ENCODE measurements at regions not wholly inside any gene's neighbourhood (a gene's known extent, or its start where the extent isn't known, plus 50 kb on each side); places are given as distances from the start of the nearest gene placed in this dataset.

DNA sequence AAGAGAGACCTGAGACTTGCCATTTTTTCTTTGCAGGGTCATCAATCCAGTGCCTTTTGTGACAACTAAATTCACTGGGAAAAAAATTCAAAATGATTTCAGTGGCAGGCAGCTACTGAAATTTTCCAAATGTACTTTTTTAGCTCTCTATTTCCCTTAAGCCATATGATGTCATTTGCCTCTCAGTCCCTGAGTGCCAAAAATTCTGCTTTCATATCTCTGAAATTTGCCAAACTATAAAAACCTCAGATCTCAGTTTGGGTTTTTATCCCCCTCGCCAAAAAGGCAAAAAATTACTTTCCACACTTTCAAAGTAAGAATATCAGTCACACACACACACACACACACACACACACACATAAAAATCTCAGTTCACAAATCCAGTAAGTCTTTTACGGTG, 651.3 kb upstream of the ARID1B start:
- no peak for DNase-seq (ENCODE audit: low spot score)

DNA sequence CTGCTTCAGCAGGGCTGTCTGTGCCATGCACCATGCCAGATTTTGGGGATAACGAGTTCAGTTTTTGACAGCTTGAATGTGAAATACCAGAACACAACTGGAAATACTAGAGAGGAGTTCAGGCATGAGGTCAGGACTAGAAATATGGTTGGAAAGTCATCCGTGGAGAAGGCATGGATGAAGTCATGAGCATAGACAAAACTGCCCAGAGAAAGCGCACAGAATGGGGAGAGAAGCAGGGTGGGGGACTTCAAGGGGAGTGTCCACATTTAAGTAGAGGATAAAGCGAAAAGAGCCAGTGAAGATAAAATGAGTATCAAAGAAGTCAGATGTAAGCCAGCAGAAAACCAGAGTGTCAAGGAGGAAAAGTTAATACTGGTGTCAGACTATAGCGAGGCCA, 653.4 kb upstream of the ARID1B start:
- no peak for DNase-seq (ENCODE audit: low spot score)

GRCh38 chr6:156121973-156122372, 655.2 kb upstream of the ARID1B start:
- DNase-seq (ENCODE audit: low spot score): no peak

DNA sequence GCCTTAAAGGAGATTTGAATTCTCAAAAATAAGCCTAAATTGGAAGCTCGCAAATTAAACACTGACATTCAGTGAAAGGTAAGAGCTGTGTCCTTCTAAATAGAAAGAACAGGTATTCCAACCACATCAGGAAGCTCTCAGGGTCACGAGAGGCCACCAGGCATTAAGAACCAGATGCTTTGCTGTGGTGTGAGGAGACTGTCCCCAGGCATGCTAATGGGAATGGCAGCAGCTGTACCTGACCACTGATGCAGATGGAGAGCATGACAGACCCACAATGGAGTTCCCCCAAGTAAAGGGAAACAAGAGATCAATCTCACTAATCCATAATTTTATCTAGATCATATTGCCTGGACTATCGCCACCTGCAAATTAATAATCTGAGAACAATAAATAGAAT, 658.9 kb upstream of the NOX3 start:
- DNase-seq (ENCODE audit: low spot score): no peak

- no peak for DNase-seq (ENCODE audit: low spot score)
These were observed 658.0 kb upstream of the NOX3 start for GRCh38 chr6:156113631-156114030.

- no peak for DNase-seq (ENCODE audit: low spot score)
These were observed 656.3 kb upstream of the NOX3 start for GRCh38 chr6:156111913-156112312.

DNA sequence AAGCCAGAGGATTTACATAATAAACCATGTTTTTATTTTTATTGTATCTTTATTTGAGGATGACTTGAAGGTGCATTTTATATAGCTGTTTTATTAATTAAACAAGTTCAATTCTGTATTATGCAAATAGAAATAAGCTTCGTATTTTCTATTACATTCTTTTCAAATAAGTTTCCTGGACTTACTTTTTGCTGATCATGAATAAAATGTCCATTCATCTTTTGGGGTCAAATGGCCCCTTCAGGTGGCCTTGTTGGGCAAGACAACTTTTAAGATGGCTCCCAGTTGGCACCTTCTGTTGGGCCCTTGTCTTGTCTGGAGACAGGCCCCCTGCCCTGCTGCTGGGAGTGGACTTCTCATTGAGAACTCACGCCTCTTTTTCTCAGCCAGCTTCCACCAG, 654.6 kb upstream of the NOX3 start:
- no peak for DNase-seq (ENCODE audit: low spot score)

DNA sequence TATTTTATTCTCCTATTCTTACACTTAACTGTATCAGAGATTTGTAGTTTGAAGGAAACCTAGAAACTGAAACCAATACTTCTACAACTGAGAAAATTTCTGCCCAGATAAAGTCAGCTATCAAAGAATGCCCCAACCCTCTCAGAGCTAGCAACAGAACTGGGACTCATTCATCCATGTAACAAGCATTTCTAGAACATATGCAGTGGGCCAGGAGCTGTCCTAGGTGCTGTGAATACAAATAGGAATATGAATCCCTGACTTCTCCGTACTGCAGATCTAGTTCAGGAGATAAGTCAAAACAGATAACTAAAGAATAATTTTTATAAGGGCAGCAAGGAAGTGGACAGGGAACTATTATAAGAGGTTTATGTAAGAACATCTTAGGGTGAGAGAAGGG, 654.1 kb upstream of the NOX3 start:
- no peak for DNase-seq (ENCODE audit: low spot score)

- no peak for DNase-seq (ENCODE audit: low spot score)
These were observed 652.0 kb upstream of the NOX3 start for GRCh38 chr6:156107624-156108101.

DNA sequence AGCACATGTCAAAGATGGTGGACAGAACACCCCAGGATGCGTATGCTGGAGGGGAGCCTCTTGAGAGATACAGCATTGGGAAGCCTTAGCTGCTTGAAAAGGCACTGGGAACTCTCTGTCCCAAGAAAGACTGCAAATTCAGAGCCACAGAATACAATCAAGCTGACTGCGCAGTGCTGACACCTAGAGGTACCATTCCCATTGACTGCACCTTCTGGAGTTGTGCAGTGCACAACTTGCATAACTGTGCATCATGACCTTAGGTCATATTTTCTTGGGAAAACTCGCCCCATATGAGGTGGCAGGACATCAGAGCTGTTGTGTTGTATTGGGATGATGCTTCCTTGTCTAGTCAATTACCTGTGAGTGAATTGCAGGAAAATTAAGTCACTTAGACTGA, 646.5 kb upstream of the NOX3 start:
- DNase-seq (ENCODE audit: low spot score): no peak

- no peak for DNase-seq (ENCODE audit: low spot score)
These were observed 643.2 kb upstream of the NOX3 start for GRCh38 chr6:156098839-156099238.

DNA sequence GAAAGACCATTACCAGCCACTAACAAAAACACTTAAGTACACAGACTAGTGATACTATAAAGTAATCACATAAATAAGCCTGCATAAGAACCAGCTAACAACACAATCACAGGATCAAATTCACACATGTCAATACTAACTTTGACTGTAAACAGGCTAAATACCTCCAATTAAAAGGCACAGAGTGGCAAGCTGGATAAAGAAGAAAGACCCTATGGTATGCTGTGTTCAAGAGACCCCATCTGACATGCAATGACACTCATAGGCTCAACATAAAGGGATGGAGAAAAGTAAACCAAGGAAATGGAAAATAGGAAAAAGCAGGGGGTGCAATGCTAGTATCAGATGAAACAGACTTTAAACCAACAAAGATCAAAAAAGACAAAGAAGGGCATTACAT, 631.8 kb upstream of the NOX3 start:
- DNase-seq (ENCODE audit: low spot score): no peak

- DNase-seq (ENCODE audit: low spot score): no peak
These were observed 626.4 kb upstream of the NOX3 start for GRCh38 chr6:156082012-156082411.

GRCh38 chr6:156080371-156080770, 624.7 kb upstream of the NOX3 start:
- no peak for DNase-seq (ENCODE audit: low spot score)

GRCh38 chr6:156068881-156069280, 613.2 kb upstream of the NOX3 start:
- DNase-seq (ENCODE audit: low spot score): no peak

- DNase-seq (ENCODE audit: low spot score): no peak
These were observed 610.2 kb upstream of the NOX3 start for GRCh38 chr6:156065849-156066248.

DNA sequence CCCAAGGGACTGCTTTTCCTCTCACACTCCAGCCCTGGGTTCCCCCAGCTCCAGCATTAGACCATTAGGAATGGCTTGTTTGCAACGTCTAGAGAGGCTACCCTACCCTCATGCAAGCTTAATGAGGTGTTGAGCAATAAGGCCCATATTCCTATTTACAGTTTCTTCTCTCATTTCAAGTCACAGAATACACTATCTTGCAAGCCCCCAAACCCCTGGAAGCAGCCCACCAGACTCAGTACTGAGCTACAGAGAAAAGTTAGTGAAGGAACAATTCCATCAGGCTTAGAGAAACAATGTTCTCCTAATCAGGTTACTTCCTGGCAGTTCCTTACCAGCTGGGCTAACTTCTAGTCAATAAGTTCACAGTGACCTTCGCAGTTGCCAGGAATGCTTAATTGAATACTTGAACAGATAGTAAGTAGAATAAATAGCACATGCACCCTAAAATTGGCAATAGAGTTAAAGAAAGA, 606.5 kb upstream of the NOX3 start:
- no peak for DNase-seq (ENCODE audit: low spot score)

DNA sequence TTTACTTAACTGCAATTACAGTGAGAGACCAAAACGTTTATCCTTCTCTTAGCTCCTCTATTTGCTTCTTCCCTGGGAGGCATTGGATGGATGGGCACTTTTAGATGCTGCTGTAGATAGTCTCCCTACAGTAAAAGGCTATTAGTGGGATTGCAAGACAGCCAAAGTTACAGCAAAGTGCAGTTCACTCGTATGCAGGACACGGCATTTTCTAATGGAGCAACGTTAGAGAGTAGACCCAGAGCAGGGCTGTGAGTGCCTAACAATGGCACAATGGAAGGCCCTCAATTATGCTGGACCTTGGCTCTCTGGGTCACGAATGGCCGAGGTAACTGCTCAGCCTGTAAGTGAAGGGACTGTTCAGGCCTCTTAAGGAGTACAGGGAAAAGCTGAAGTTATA, 605.8 kb upstream of the NOX3 start:
- DNase-seq (ENCODE audit: low spot score): no peak

GRCh38 chr6:156060013-156060412, 604.4 kb upstream of the NOX3 start:
- no peak for DNase-seq (ENCODE audit: low spot score)

GRCh38 chr6:156058356-156058755, 602.7 kb upstream of the NOX3 start:
- DNase-seq (ENCODE audit: low spot score): no peak

GRCh38 chr6:156057869-156058268, 602.2 kb upstream of the NOX3 start:
- DNase-seq (ENCODE audit: low spot score): no peak

- DNase-seq (ENCODE audit: low spot score): no peak
These were observed 600.4 kb upstream of the NOX3 start for GRCh38 chr6:156056085-156056484.

- DNase-seq (ENCODE audit: low spot score): no peak
These were observed 598.0 kb upstream of the NOX3 start for GRCh38 chr6:156053626-156054025.

DNA sequence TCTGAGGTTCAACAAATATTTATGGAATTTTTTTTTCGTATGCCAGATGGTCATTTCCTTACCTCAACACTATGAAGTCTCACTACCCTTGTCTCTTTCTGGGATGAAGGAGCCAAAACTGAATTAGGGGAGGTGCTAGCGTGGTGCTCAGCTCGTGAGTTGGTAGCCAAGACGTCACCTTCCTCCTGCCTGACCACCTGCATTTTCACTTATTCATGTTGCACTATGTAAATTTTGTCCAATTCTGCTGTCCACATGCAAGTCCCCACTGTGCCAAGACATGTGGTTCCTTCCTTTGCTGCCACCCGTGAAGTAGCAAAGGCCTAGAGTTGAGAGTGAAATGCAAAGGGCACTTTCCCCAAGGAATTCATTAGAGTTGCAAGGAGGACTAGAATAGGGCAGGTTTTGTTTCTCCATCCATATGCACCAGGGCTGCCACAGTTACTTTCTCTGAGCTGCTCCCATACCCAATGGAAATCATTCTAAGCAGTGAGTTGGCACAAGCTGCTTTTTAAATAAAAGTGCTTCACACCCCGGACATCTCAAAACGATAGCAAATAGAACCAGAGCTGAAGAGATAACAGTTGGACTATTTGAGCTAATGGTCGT, 591.3 kb upstream of the NOX3 start:
- DNase-seq (ENCODE audit: low spot score): no peak

DNA sequence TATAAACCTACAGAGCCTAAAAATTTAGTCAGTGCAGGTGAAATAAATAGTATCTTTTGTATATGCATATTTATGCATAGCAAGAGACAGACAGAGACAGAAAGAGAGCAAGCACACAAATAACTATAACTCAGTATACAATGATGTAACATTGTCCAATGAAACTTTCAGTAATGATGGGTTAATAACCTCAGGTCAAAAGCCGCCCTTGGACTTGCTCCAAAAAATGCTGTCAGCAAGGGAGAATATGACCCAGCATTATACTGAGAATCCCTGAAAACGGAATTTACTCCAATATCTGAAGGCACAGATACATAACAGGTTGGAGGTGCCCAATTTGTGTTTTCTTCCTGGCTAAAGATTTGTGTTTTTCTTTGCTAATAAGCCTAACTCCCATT, 590.6 kb upstream of the NOX3 start:
- DNase-seq (ENCODE audit: low spot score): no peak
